Activated CD4-positive, alpha-beta T cell treated with anti-CD3 and anti-CD28 coated beads, Interleukin-2, amount 10 ng/mL, durations not matched to agents 24 days and 14 days (primary cell): ENCODE measurements at regions not wholly inside any gene's neighbourhood (a gene's known extent, or its start where the extent isn't known, plus 50 kb on each side); places are given as distances from the start of the nearest gene placed in this dataset.

Experiments
- DNase-seq: peaks from one replicate; pipeline ENCODE4 v3.0.0; 2022
- H3K27ac Mint-ChIP-seq: one replicate; pipeline ENCODE4 v1.8.0; 2022; ENCODE audit warnings: mild to moderate bottlenecking, mixed read lengths
- H3K27me3 Mint-ChIP-seq: one replicate; pipeline ENCODE4 v1.8.0; 2022; ENCODE audit warnings: mixed read lengths
- H3K36me3 Mint-ChIP-seq: one replicate; pipeline ENCODE4 v1.8.0; 2022; ENCODE audit warnings: low read depth, mild to moderate bottlenecking, mixed read lengths
- H3K4me1 Mint-ChIP-seq: one replicate; pipeline ENCODE4 v1.8.0; 2021; ENCODE audit warnings: mixed read lengths
- H3K4me3 Mint-ChIP-seq: one replicate; pipeline ENCODE4 v1.8.0; 2022; ENCODE audit warnings: mild to moderate bottlenecking, moderate library complexity, mixed read lengths
- H3K9me3 Mint-ChIP-seq: one replicate; pipeline ENCODE4 v1.8.0; 2021; ENCODE audit warnings: mixed read lengths
- intact Hi-C: fragments of 100-400 bp; cut with micrococcal nuclease; formaldehyde crosslinking; loops from one replicate; pipeline ENCODE4 v1.15.1; 2023

DNA sequence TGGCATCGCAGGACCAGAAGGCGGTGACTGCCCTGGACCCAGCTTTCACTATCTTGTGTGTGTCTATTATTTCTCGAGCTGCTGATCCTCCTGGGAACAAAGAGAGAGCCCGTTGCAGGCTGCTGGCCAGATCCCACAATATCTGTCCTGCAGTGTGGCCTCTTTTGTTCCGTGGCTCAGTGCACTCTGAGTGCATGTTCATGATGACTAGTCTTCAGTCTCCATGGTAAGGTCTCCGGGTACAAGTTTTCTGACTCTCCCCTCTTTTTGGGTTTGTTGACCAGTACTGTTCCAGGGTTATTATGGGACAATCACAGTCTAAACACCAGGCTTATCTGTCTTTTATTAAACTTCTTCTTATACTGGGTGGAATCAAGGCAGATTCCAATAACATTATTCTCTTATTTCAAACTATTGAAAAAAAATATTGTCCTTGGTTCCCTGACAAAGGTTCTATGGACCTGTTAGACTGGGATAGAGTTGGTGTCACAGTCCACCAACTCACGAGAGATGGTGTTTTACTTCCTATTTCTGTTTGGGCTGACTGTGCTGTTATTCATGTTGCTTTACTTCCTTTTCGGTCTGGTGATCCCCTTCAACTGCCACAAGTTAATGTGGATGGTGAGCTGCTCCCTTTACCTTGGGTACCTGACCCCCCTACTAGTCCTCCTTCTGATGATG lies 192.9 kb upstream of the ALG10B start:
- DNase-seq: no peak
- H3K9me3 Mint-ChIP-seq: peaks cover 7% of the 10 kb centered on the region
- no peak overlapping the region for H3K4me3 Mint-ChIP-seq
- intact Hi-C loops: no loop called here
- no peaks in the 10 kb centered on the region for H3K27me3 Mint-ChIP-seq
- no peaks in the 10 kb centered on the region for H3K36me3 Mint-ChIP-seq
- no peak overlapping the region for H3K27ac Mint-ChIP-seq
- no peaks in the 10 kb centered on the region for H3K4me1 Mint-ChIP-seq

GRCh38 chr12:38124247-38125012 lies 192.1 kb upstream of the ALG10B start:
- Mint-ChIP-seq H3K27me3 (no peaks in the 10 kb centered on the region), H3K4me1 (no peaks in the 10 kb centered on the region), H3K27ac (no peak overlapping the region), H3K4me3 (no peak overlapping the region), H3K36me3 (no peaks in the 10 kb centered on the region), H3K9me3 (peaks cover 5% of the 10 kb centered on the region)
- DNase-seq: no peak
- intact Hi-C loops: no loop called here

DNA sequence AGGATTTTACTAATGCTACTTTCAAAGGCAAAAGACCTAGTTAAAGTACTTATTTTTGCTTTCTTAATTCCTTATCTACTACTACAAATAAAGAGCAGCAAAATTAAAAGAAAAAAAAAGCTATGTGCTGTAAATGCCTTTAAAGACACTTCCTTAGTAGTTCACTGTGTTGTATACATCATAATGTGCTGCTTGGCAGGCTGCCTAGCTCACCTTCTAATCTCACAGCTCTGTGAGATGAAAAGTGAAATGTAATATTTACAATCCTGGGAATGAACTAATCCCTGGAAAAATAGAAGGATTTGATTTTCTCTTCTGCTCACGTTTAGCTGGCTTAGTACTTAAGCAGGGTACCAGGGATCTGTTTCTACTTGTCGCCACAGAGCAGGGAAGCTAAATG lies 184.4 kb upstream of the ALG10B start:
- no peak for DNase-seq
- Mint-ChIP-seq H3K27me3 (no peaks in the 10 kb centered on the region), H3K4me3 (no peak overlapping the region), H3K27ac (no peak overlapping the region), H3K9me3 (no peaks in the 10 kb centered on the region), H3K36me3 (no peaks in the 10 kb centered on the region), H3K4me1 (no peaks in the 10 kb centered on the region)
- intact Hi-C loops: no loop called here

GRCh38 chr12:38137287-38137686 lies 179.3 kb upstream of the ALG10B start:
- Mint-ChIP-seq H3K4me3 (no peak overlapping the region), H3K4me1 (peaks cover 10% of the 10 kb centered on the region), H3K36me3 (no peaks in the 10 kb centered on the region), H3K9me3 (no peaks in the 10 kb centered on the region), H3K27me3 (no peaks in the 10 kb centered on the region), H3K27ac (no peak overlapping the region)
- intact Hi-C loops: loop anchor here (5.0 kb wide), 1 partner anchor 965 kb away; no protein-coding TSS in a partner anchor
- no peak for DNase-seq

DNA sequence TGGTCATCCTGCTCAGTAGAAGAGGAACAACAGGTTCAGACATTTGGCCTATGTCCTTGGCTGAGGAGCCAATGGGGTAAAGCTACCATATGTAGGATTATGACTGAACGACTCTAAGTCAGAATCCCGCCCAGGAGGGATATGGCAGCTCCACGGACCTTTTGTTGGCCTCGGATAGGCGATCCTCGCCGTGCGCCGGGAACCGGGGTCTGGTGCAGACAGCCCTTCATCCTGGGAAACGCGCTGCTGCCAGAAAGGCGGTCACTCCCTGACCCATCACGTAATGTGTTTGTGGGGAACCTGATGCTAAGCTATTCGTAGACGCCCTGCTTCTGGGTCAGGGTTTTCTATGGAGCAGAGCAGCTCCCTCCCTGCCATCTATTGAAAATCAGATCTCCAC lies 178.9 kb upstream of the ALG10B start:
- intact Hi-C loops: loop anchor here (1.0 to 5.0 kb wide), 2 partner anchors 179 to 965 kb away; partner anchors contain the start of gene ALG10B
- Mint-ChIP-seq H3K27ac (no peak overlapping the region), H3K4me3 (peak overlapping the region; percentile 87)

DNA sequence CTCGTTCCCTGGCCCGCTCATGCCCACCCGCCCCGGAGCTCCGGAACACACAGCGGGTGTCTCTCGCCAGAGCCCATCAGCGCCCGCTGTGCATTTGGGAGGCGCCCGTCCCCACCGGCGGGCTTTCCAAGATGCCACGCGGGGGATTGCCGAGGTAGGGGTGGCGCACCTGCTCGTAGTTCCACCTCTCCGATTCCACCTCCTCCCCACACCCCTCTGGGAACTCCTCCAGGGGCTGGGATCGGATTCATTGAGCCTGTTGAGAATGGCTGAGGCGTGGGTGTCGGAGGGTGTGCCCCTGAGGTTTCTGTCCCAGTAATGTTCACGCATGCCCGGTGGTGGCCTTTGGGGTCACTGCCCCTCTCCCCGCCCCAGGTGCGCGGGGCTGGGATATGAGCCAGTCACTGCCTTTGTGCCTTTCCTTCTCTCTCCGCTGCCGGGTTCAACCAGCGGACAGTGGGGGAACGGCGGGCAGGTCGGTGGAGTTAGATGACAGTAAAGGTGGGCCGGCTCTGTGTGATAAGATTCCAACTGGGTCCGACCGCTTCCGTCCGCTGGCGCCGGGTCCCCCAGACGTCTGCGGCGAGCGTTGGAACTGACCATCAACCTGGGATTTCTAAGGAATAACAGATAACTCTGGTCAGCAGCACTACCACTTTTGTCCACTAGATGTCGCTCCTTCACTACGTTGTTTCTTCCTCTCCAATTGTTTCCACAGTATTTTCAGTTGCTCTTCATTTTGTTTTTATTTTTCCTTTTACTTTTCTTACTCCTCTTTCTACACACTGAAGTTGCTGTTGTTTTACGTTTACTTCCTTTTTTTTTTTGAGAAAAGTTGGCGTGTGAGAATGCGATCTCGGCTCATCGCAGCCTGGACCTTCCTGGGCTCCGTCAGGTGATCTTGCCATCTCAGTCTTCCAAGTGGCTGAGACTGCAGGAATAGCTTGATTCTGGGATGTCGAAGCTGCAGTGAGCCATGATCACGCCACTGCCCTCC lies 178.1 kb upstream of the ALG10B start:
- Mint-ChIP-seq H3K4me1 (peaks cover 10% of the 10 kb centered on the region), H3K27me3 (no peaks in the 10 kb centered on the region), H3K9me3 (no peaks in the 10 kb centered on the region), H3K4me3 (peak overlapping the region; percentile 87), H3K36me3 (no peaks in the 10 kb centered on the region), H3K27ac (peak overlapping the region; percentile 39)
- intact Hi-C loops: loop anchor here (1.0 to 5.0 kb wide), 2 partner anchors 178 to 964 kb away; partner anchors contain the start of gene ALG10B
- DNase-seq: peak; percentile 89

More for the DNA sequence above, 178.9 kb upstream of the ALG10B start:
- no peak for DNase-seq
- H3K36me3 Mint-ChIP-seq: no peaks in the 10 kb centered on the region
- peaks cover 10% of the 10 kb centered on the region for H3K4me1 Mint-ChIP-seq
- no peaks in the 10 kb centered on the region for H3K9me3 Mint-ChIP-seq
- H3K27me3 Mint-ChIP-seq: no peaks in the 10 kb centered on the region

DNA sequence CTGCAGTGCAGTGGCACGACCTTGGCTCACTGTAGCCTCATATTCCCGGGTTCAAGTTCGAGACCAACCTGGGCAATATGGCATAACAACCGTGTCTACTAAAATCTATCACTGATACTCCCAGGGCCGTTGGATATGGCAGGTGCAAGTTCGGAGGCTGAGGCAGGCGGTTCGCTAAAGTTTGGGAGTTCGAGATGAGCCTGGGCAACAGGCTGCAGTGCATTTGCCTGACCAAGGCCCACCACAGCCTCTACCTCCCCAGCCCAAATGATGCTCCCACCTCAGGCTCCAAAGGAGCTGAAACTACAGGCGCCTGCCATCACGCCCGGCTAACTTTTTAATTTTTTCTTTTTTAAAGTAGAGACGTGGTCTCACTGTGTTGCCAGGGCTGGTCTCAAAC lies 177.1 kb upstream of the ALG10B start:
- H3K27ac Mint-ChIP-seq: no peak overlapping the region
- H3K4me3 Mint-ChIP-seq: no peak overlapping the region
- H3K4me1 Mint-ChIP-seq: peaks cover 10% of the 10 kb centered on the region
- intact Hi-C loops: loop anchor here (5.0 kb wide), 1 partner anchor 963 kb away; no protein-coding TSS in a partner anchor
- H3K36me3 Mint-ChIP-seq: no peaks in the 10 kb centered on the region
- no peaks in the 10 kb centered on the region for H3K9me3 Mint-ChIP-seq
- DNase-seq: no peak
- H3K27me3 Mint-ChIP-seq: no peaks in the 10 kb centered on the region

DNA sequence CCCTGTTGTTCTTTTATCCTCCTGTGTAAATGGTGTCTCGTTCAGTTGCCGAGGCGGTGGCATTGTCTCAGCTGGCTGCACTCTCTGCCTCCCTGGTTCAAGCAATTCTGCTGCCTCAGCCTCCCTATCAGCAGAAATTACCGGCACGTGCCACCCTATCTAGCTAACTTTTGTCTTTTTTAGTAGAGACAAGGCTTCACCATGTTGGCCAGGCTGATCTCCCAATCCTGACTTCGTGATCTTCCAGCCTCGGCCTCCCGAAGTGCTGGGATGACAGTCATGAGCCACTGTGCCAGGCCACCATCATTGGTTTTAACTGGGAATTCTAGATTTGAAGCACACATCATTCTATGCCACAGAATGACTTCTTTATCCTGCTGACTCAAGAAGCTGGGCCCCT lies 175.3 kb upstream of the ALG10B start:
- no peaks in the 10 kb centered on the region for H3K27me3 Mint-ChIP-seq
- H3K4me3 Mint-ChIP-seq: no peak overlapping the region
- no peak overlapping the region for H3K27ac Mint-ChIP-seq
- intact Hi-C loops: no loop called here
- DNase-seq: no peak
- no peaks in the 10 kb centered on the region for H3K9me3 Mint-ChIP-seq
- H3K36me3 Mint-ChIP-seq: no peaks in the 10 kb centered on the region
- peaks cover 10% of the 10 kb centered on the region for H3K4me1 Mint-ChIP-seq

- no peaks in the 10 kb centered on the region for H3K27me3 Mint-ChIP-seq
- H3K27ac Mint-ChIP-seq: no peak overlapping the region
- H3K4me3 Mint-ChIP-seq: no peak overlapping the region
- H3K9me3 Mint-ChIP-seq: no peaks in the 10 kb centered on the region
- H3K4me1 Mint-ChIP-seq: peaks cover 10% of the 10 kb centered on the region
- no peaks in the 10 kb centered on the region for H3K36me3 Mint-ChIP-seq
- no peak for DNase-seq
- intact Hi-C loops: no loop called here
Measured at GRCh38 chr12:38141861-38142260, 174.7 kb upstream of the ALG10B start.

GRCh38 chr12:38142974-38143373 lies 173.6 kb upstream of the ALG10B start:
- no peak for DNase-seq
- Mint-ChIP-seq H3K36me3 (peaks cover 1% of the 10 kb centered on the region), H3K9me3 (peaks cover 10% of the 10 kb centered on the region), H3K4me3 (no peak overlapping the region), H3K27me3 (no peaks in the 10 kb centered on the region), H3K27ac (no peak overlapping the region), H3K4me1 (peaks cover 10% of the 10 kb centered on the region)
- intact Hi-C loops: no loop called here

DNA sequence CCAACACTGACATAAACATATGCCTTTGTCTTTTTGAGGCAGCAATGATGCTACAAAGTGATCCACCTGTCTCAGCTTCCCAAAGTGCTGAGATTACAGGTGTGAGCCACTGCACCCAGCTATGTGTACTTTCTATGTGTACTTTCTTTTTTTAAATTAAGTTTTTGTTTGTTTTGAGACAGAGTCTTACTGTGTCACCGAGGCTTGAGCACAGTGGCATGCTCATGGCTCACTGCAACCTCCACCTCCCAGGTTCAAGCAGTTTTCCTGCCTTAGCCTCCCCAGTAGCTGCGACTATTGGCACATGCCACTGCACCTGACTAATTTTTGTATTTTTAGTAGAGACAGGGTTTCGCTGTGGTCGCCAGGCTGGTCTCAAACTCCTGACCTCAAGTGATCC lies 172.5 kb upstream of the ALG10B start:
- no peak overlapping the region for H3K27ac Mint-ChIP-seq
- H3K9me3 Mint-ChIP-seq: peaks cover 15% of the 10 kb centered on the region
- peaks cover 2% of the 10 kb centered on the region for H3K4me1 Mint-ChIP-seq
- no peak for DNase-seq
- H3K4me3 Mint-ChIP-seq: no peak overlapping the region
- peaks cover 1% of the 10 kb centered on the region for H3K36me3 Mint-ChIP-seq
- H3K27me3 Mint-ChIP-seq: no peaks in the 10 kb centered on the region
- intact Hi-C loops: no loop called here

GRCh38 chr12:38144601-38145436 lies 171.8 kb upstream of the ALG10B start:
- peaks cover 1% of the 10 kb centered on the region for H3K4me1 Mint-ChIP-seq
- H3K9me3 Mint-ChIP-seq: peaks cover 17% of the 10 kb centered on the region
- DNase-seq: no peak
- no peak overlapping the region for H3K4me3 Mint-ChIP-seq
- H3K27ac Mint-ChIP-seq: no peak overlapping the region
- intact Hi-C loops: no loop called here
- H3K27me3 Mint-ChIP-seq: no peaks in the 10 kb centered on the region
- H3K36me3 Mint-ChIP-seq: peaks cover 1% of the 10 kb centered on the region
